Posterior cingulate gyrus (tissue), 11 donors: ENCODE measurements at regions not wholly inside any gene's neighbourhood (a gene's known extent, or its start where the extent isn't known, plus 50 kb on each side); places are given as distances from the start of the nearest gene placed in this dataset.

Experiments used
- DNase-seq, 10 donors: peaks; one replicate each; pipeline versions ENCODE4 v3.0.0 to v3.0.0-alpha.2; 2020 to 2021; ENCODE audit warnings: mixed read lengths in 3 of 10
- intact Hi-C: fragments of 100-400 bp; cut with DNase I; formaldehyde crosslinking; loops from one replicate; pipeline ENCODE4 v1.15.1; 2023

GRCh38 chr16:66223176-66223780 lies 143.2 kb upstream of the CDH5 start:
- no peak for DNase-seq
- intact Hi-C loops: no loop called here

- DNase-seq: no peak
- intact Hi-C loops: no loop called here
Measured at GRCh38 chr16:66222756-66223155, 143.7 kb upstream of the CDH5 start.

GRCh38 chr16:66220702-66221101 lies 145.8 kb upstream of the CDH5 start:
- intact Hi-C loops: no loop called here
- no peak for DNase-seq

GRCh38 chr16:66219491-66219890 lies 147.0 kb upstream of the CDH5 start:
- intact Hi-C loops: no loop called here
- DNase-seq: no peak

GRCh38 chr16:66212428-66212827 lies 154.1 kb upstream of the CDH5 start:
- intact Hi-C loops: no loop called here
- DNase-seq: no peak

- DNase-seq: no peak
- intact Hi-C loops: no loop called here
Measured at GRCh38 chr16:66211651-66212050, 154.8 kb upstream of the CDH5 start.

GRCh38 chr16:66207883-66208265 lies 158.6 kb upstream of the CDH5 start:
- intact Hi-C loops: no loop called here

GRCh38 chr16:66207139-66207882 lies 159.2 kb upstream of the CDH5 start:
- intact Hi-C loops: no loop called here
- no peak for DNase-seq

More at GRCh38 chr16:66207883-66208265, 158.6 kb upstream of the CDH5 start:
- DNase-seq: no peak

- intact Hi-C loops: no loop called here
- DNase-seq: no peak
Measured at GRCh38 chr16:66206363-66206762, 160.1 kb upstream of the CDH5 start.

- intact Hi-C loops: no loop called here
- DNase-seq: no peak
Measured at GRCh38 chr16:66205287-66206231, 160.9 kb upstream of the CDH5 start.

- no peak for DNase-seq
- intact Hi-C loops: no loop called here
Measured at GRCh38 chr16:66204756-66205155, 161.7 kb upstream of the CDH5 start.

GRCh38 chr16:66203476-66203875 lies 163.0 kb upstream of the CDH5 start:
- no peak for DNase-seq
- intact Hi-C loops: no loop called here

- intact Hi-C loops: no loop called here
- DNase-seq: no peak
Measured at GRCh38 chr16:66199189-66199588, 167.3 kb upstream of the CDH5 start.

- intact Hi-C loops: no loop called here
- no peak for DNase-seq
Measured at GRCh38 chr16:66198641-66199040, 167.8 kb upstream of the CDH5 start.

- no peak for DNase-seq
- intact Hi-C loops: no loop called here
Measured at GRCh38 chr16:66197668-66198278, 168.7 kb upstream of the CDH5 start.

- intact Hi-C loops: no loop called here
- no peak for DNase-seq
Measured at GRCh38 chr16:66196770-66197169, 169.7 kb upstream of the CDH5 start.

- no peak for DNase-seq
- intact Hi-C loops: no loop called here
Measured at GRCh38 chr16:66194866-66195265, 171.6 kb upstream of the CDH5 start.

- intact Hi-C loops: no loop called here
- no peak for DNase-seq
Measured at GRCh38 chr16:66193543-66194229, 172.8 kb upstream of the CDH5 start.

GRCh38 chr16:66190411-66190810 lies 176.1 kb upstream of the CDH5 start:
- DNase-seq: no peak
- intact Hi-C loops: no loop called here

- intact Hi-C loops: no loop called here
- no peak for DNase-seq
Measured at GRCh38 chr16:66189951-66190350, 176.5 kb upstream of the CDH5 start.
